ENCODE measurements at regions not wholly inside any gene's neighbourhood (a gene's known extent, or its start where the extent isn't known, plus 50 kb on each side); places are given as distances from the start of the nearest gene placed in this dataset.
A peak's percentile ranks its signal among the peaks of the same experiment; 100 is the strongest.

DNA sequence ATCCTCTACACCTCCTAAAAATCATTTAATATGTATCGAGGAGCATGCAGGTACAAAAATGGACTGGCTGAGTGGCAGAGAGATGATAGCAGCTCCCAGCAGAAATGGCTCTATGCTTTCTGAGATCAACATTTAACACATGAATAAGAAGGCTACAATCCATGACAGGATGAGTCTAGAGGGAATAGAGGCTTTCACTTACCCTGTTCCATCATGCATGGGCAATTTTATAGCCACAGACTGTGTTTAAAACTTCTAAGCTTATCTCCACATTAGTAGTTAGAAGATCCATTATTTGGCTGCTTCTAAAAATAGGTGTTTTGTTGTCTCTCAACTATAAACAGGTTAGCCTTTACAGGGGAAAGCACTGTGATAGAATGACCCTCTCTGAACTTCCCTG is 149.1 kb upstream of the ARHGAP28 start:
- Histone ChIP-seq H3K36me3 (no peaks in the 10 kb centered on the region), H3K4me3 (no peak overlapping the region), H3K4me1 (no peaks in the 10 kb centered on the region), H3K9me3 (peaks cover 0 to 20% (median 2%) of the 10 kb centered on the region in 8 donors), H3K27ac (no peak overlapping the region), H3K27me3 (replicated peaks in 1 of 7) (no peaks in the 10 kb centered on the region)
- WGBS, 5 donors = 84 to 98% (median 93%) methylated on average over 1 of the region's 1 CpG
- intact Hi-C loops (cut with DNase I; ENCODE audit: low total_unique reads) = no loop called here
- DNase-seq = no peak
- TF ChIP-seq POLR2AphosphoS5 (IDR thresholded peaks at IDR 0.05) = no peak
- TF ChIP-seq POLR2A (IDR thresholded peaks at IDR 0.05) = no peak
- TF ChIP-seq, protein P1, sequence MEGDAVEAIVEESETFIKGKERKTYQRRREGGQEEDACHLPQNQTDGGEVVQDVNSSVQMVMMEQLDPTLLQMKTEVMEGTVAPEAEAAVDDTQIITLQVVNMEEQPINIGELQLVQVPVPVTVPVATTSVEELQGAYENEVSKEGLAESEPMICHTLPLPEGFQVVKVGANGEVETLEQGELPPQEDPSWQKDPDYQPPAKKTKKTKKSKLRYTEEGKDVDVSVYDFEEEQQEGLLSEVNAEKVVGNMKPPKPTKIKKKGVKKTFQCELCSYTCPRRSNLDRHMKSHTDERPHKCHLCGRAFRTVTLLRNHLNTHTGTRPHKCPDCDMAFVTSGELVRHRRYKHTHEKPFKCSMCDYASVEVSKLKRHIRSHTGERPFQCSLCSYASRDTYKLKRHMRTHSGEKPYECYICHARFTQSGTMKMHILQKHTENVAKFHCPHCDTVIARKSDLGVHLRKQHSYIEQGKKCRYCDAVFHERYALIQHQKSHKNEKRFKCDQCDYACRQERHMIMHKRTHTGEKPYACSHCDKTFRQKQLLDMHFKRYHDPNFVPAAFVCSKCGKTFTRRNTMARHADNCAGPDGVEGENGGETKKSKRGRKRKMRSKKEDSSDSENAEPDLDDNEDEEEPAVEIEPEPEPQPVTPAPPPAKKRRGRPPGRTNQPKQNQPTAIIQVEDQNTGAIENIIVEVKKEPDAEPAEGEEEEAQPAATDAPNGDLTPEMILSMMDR (IDR thresholded peaks at IDR 0.05 in 8 of 11, conservative IDR thresholded peaks at IDR 0.05 in 3 of 11) = no peak

DNA sequence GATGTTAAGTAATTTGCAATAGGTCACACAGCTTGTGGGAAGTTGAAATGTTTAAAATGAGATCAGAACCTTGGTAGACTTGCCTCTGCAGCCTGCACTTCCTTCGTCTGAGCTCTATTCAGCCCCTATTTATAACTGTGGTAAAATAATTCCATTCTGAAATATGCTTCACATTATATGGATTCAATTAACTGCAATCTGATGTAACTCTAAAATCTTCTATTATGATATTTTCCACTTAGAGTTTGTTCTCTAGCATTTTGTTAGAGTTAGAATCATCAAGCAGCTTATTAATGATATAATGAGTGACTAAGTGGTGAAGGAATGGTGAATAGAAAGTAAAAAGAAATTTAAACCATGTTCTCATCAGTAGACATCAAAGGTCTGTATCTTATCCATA is 139.6 kb upstream of the ARHGAP28 start:
- intact Hi-C loops (cut with DNase I; ENCODE audit: low total_unique reads) = no loop called here
- H3K27ac ChIP-seq = peak overlapping the region in 7 of 8 donors; percentile 16 to 77 (median 44)
- H3K9me3 ChIP-seq = peaks cover 0 to 17% (median 0%) of the 10 kb centered on the region in 8 donors
- H3K4me1 ChIP-seq = peaks cover 0 to 37% (median 12%) of the 10 kb centered on the region in 6 donors
- WGBS, 5 donors = 49 to 68% (median 52%) methylated on average over 1 of the region's 1 CpG
- H3K36me3 ChIP-seq = no peaks in the 10 kb centered on the region
- TF ChIP-seq POLR2A (IDR thresholded peaks at IDR 0.05) (no peak), POLR2AphosphoS5 (IDR thresholded peaks at IDR 0.05) (no peak)
- TF ChIP-seq, protein P1 (IDR thresholded peaks at IDR 0.05 in 8 of 11, conservative IDR thresholded peaks at IDR 0.05 in 3 of 11) = no peak
- DNase-seq = no peak
- H3K4me3 ChIP-seq = no peak overlapping the region
- no peaks in the 10 kb centered on the region for H3K27me3 ChIP-seq (replicated peaks in 1 of 7)

DNA sequence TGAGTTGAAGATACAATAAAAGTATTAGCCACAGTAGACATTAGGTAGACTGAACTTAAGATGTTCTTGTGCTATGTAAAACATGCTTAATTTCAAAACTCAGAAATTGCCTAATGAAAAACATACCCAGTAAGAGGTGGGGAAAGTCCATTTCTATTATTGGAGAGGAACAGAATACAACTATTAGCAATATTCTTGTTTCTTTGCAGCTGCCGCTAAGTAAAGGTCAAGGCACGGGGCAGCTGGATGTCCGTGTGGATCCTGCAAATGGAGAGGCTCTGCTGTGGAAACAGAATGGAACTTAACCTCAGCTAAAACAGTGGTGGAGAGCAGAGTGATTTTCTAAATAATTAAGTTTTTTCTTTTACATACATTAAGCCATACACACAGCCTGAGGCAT is 139.2 kb upstream of the ARHGAP28 start:
- peaks cover 0 to 37% (median 12%) of the 10 kb centered on the region in 6 donors for H3K4me1 ChIP-seq
- no peaks in the 10 kb centered on the region for H3K36me3 ChIP-seq
- H3K27me3 ChIP-seq (replicated peaks in 1 of 7) = no peaks in the 10 kb centered on the region
- H3K27ac ChIP-seq = peak overlapping the region in 7 of 8 donors; percentile 16 to 77 (median 44)
- peaks cover 0 to 17% (median 0%) of the 10 kb centered on the region in 8 donors for H3K9me3 ChIP-seq
- TF ChIP-seq POLR2A (IDR thresholded peaks at IDR 0.05) (no peak), POLR2AphosphoS5 (IDR thresholded peaks at IDR 0.05) (peak in 1 of 3 donors; percentile 67)
- intact Hi-C loops (cut with DNase I; ENCODE audit: low total_unique reads) = no loop called here
- 50 to 73% (median 62%) methylated on average over 3 of the region's 3 CpGs for WGBS, 5 donors
- H3K4me3 ChIP-seq = no peak overlapping the region
- no peak for DNase-seq

DNA sequence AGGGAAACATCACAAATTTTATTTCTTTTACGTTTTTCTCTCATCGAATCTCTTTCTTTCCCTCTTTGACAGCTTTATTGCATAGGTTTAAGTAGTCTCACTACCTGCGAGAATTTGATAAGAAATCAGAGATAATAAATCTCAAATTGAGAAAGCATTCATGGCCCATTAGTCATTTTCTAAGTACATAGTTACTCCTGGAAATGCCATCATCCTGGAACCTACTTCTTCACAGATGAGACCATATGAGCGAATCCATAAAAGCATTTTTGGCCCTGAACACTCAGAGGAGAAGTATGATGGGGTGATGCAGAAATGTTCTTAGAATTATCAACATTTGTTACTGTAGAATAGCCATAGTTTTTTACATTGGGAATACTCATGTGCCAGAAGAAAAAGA is 138.0 kb upstream of the ARHGAP28 start:
- intact Hi-C loops (cut with DNase I; ENCODE audit: low total_unique reads) = no loop called here
- Histone ChIP-seq H3K4me3 (no peak overlapping the region), H3K4me1 (peaks cover 0 to 37% (median 12%) of the 10 kb centered on the region in 6 donors), H3K9me3 (peaks cover 0 to 17% (median 0%) of the 10 kb centered on the region in 8 donors), H3K27me3 (replicated peaks in 1 of 7) (no peaks in the 10 kb centered on the region), H3K27ac (peak overlapping the region in 5 of 8 donors; percentile 41 to 77 (median 51)), H3K36me3 (no peaks in the 10 kb centered on the region)
- TF ChIP-seq POLR2A (IDR thresholded peaks at IDR 0.05) = no peak
- TF ChIP-seq, protein P1 (IDR thresholded peaks at IDR 0.05 in 8 of 11, conservative IDR thresholded peaks at IDR 0.05 in 3 of 11) = no peak
- TF ChIP-seq POLR2AphosphoS5 (IDR thresholded peaks at IDR 0.05) = no peak
- DNase-seq = no peak
- 74 to 80% (median 76%) methylated on average over 4 of the region's 4 CpGs for WGBS, 5 donors
